Neural progenitor cell (in vitro differentiated cells): ENCODE measurements at regions not wholly inside any gene's neighbourhood (a gene's known extent, or its start where the extent isn't known, plus 50 kb on each side); places are given as distances from the start of the nearest gene placed in this dataset.

Source experiments
- CTCF ChIP-seq: fragments of 200-600 bp; sonication (generic); IDR thresholded peaks from 2 replicates; pipeline ENCODE4 v1.5.1; 2017; ENCODE audit warnings: antibody characterized with exemption, mild to moderate bottlenecking
- EZH2 ChIP-seq: fragments of 200-600 bp; sonication (generic); IDR thresholded peaks from 2 replicates; pipeline ENCODE4 v1.6.1; 2017; ENCODE audit warnings: antibody characterized with exemption, mild to moderate bottlenecking, moderate library complexity
- EZH2phosphoT487 ChIP-seq: fragments of 200-600 bp; sonication (generic); IDR thresholded peaks from 2 replicates; pipeline ENCODE4 v1.6.1; 2017; ENCODE audit warnings: antibody characterized with exemption

- TF ChIP-seq CTCF (no peak), EZH2 (no peak), EZH2phosphoT487 (peak; percentile 63)
These were observed 1343.3 kb upstream of the ADGRL2 start for GRCh38 chr1:80457409-80457808.
